IMR-90 (cell line): ENCODE measurements at regions not wholly inside any gene's neighbourhood (a gene's known extent, or its start where the extent isn't known, plus 50 kb on each side); places are given as distances from the start of the nearest gene placed in this dataset.

Experiments
- ATAC-seq: fragments of 200-7000 bp; cut with Tn5 transposase; 2 replicates; pipeline ENCODE4 v1.9.1; 2020; ENCODE audit warnings: low read depth, mild to moderate bottlenecking, moderate library complexity
- BruUV-seq: library from RNA; stranded (reverse); fragments of 400-500 nt; replicated peaks from 2 replicates; lab custom pipeline; 2021; lab: Mats Ljungman, UMichigan
- CTCF ChIA-PET: fragments of 300-600 bp; formaldehyde crosslinking; extraction: SDS; loops from one replicate; lab custom pipeline; 2021; ENCODE audit warnings: antibody characterized with exemption; lab: Yijun Ruan, JAX
- POLR2A ChIA-PET: fragments of 300-600 bp; sonication (Branson Sonifier 250); formaldehyde crosslinking; loops from one replicate; lab custom pipeline; 2022; ENCODE audit warnings: antibody characterized with exemption; ENCODE audit not compliant: unreplicated experiment; lab: Charles Lee
- DNase-seq: peaks from one replicate; pipeline ENCODE4 v3.0.0; 2013
- H2AFZ ChIP-seq: replicated peaks from 2 replicates; pipeline ENCODE3; 2013; ENCODE audit warnings: low read length, mild to moderate bottlenecking; ENCODE audit not compliant: poor library complexity
- H2AK5ac ChIP-seq: 2 replicates; pipeline ENCODE4 v1.6.1; 2013; ENCODE audit warnings: low read depth, low read length, inconsistent platforms
- H2AK9ac ChIP-seq: replicated peaks from 2 replicates; pipeline ENCODE3; 2013; ENCODE audit warnings: mild to moderate bottlenecking, low read depth, low read length, moderate library complexity; ENCODE audit not compliant: poor library complexity
- H2BK120ac ChIP-seq: 2 replicates; pipeline ENCODE4 v1.6.1; 2013; ENCODE audit warnings: low read depth, low read length, inconsistent platforms
- H2BK15ac ChIP-seq: 3 replicates; pipeline ENCODE4 v1.6.1; 2013; ENCODE audit warnings: low read depth, low read length, inconsistent platforms
- H2BK20ac ChIP-seq: 2 replicates; pipeline ENCODE4 v1.6.1; 2013; ENCODE audit warnings: low read depth, mild to moderate bottlenecking, inconsistent platforms, low read length, moderate library complexity
- H2BK5ac ChIP-seq: 2 replicates; pipeline ENCODE4 v1.6.1; 2013; ENCODE audit warnings: mild to moderate bottlenecking, low read depth, low read length, inconsistent platforms; ENCODE audit not compliant: poor library complexity, severe bottlenecking
- H3K14ac ChIP-seq: replicated peaks from 2 replicates; pipeline ENCODE4 v1.6.1; 2013; ENCODE audit warnings: low read depth, low read length, inconsistent platforms
- H3K18ac ChIP-seq: 2 replicates; pipeline ENCODE4 v1.6.1; 2013; ENCODE audit warnings: low read depth, low read length, control low read depth
- H3K23ac ChIP-seq: 2 replicates; pipeline ENCODE4 v1.6.1; 2013; ENCODE audit warnings: low read depth, low read length, inconsistent platforms
- H3K27ac ChIP-seq: 2 replicates; pipeline ENCODE4 v1.5.1; 2013; ENCODE audit warnings: mild to moderate bottlenecking, control low read depth, low read length; ENCODE audit not compliant: insufficient read depth
- H3K27me3 ChIP-seq: 2 replicates; pipeline ENCODE4 v1.6.1; 2013; ENCODE audit warnings: low read length; ENCODE audit not compliant: control insufficient read depth, insufficient read depth
- H3K36me3 ChIP-seq: 2 replicates; pipeline ENCODE4 v1.6.1; 2013; ENCODE audit warnings: low read length, mixed read lengths; ENCODE audit not compliant: control insufficient read depth, insufficient read depth
- H3K4ac ChIP-seq: 2 replicates; pipeline ENCODE4 v1.6.1; 2013; ENCODE audit warnings: low read depth, low read length, inconsistent platforms
- H3K4me1 ChIP-seq: 2 replicates; pipeline ENCODE4 v1.6.1; 2013; ENCODE audit warnings: low read length, mixed read lengths; ENCODE audit not compliant: control insufficient read depth, insufficient read depth
- H3K4me2 ChIP-seq: 2 replicates; pipeline ENCODE4 v1.6.1; 2013; ENCODE audit warnings: low read depth, mild to moderate bottlenecking, control low read depth, low read length, moderate library complexity
- H3K4me3 ChIP-seq: 2 replicates; pipeline ENCODE4 v1.5.1; 2013; ENCODE audit warnings: low read depth, mild to moderate bottlenecking, control low read depth, low read length, moderate library complexity; ENCODE audit not compliant: insufficient read depth
- H3K56ac ChIP-seq: 2 replicates; pipeline ENCODE4 v1.6.1; 2013; ENCODE audit warnings: low read length, inconsistent platforms; ENCODE audit not compliant: insufficient read depth; ENCODE audit errors: extremely low read depth
- H3K79me1 ChIP-seq, 2 experiments: 2 replicates each; pipeline ENCODE4 v1.6.1; 2013; ENCODE audit warnings: low read length in 2 of 2, inconsistent platforms in 1 of 2, low read depth in 1 of 2
- H3K9ac ChIP-seq: 2 replicates; pipeline ENCODE4 v1.6.1; 2013; ENCODE audit warnings: low read depth, low read length, control low read depth
- H3K9me1 ChIP-seq: 2 replicates; pipeline ENCODE4 v1.6.1; 2013; ENCODE audit warnings: low read length, inconsistent platforms; ENCODE audit not compliant: insufficient read depth
- H3K9me3 ChIP-seq: 2 replicates; pipeline ENCODE4 v1.6.1; 2013; ENCODE audit warnings: low read length; ENCODE audit not compliant: control insufficient read depth, insufficient read depth
- H4K20me1 ChIP-seq: 2 replicates; pipeline ENCODE4 v1.6.1; 2013; ENCODE audit warnings: low read length, inconsistent platforms; ENCODE audit not compliant: insufficient read depth
- H4K5ac ChIP-seq: 2 replicates; pipeline ENCODE4 v1.6.1; 2013; ENCODE audit warnings: mild to moderate bottlenecking, low read depth, low read length, control low read depth
- H4K8ac ChIP-seq, 2 experiments: 2 replicates each; pipeline ENCODE4 v1.6.1; 2013; ENCODE audit warnings: low read depth in 2 of 2, low read length in 2 of 2, control low read depth in 1 of 2, inconsistent platforms in 1 of 2
- H4K91ac ChIP-seq: 2 replicates; pipeline ENCODE4 v1.6.1; 2013; ENCODE audit warnings: low read depth, low read length, inconsistent platforms; ENCODE audit not compliant: insufficient read depth
- CEBPB ChIP-seq: IDR thresholded peaks from 2 replicates; pipeline ENCODE4 v1.6.1; 2012; ENCODE audit warnings: low read depth, low read length, improper control_type of control experiment
- MAFK ChIP-seq: IDR thresholded peaks from 2 replicates; pipeline ENCODE4 v1.6.1; 2012; ENCODE audit warnings: low read depth, low read length, improper control_type of control experiment
- RAD21 ChIP-seq: IDR thresholded peaks from 2 replicates; pipeline ENCODE4 v1.6.1; 2012; ENCODE audit warnings: low read length, improper control_type of control experiment
- WGBS, 2 experiments: methylation state at CpG; one replicate each; pipeline versions ENCODE4 v1.1.5 to v1.1.7; 2013; ENCODE audit warnings: missing lambda C conversion rate in 2 of 2; ENCODE audit not compliant: insufficient read length in 1 of 2; ENCODE audit errors: extremely low coverage in 2 of 2; 5-methylcytosine and 5-hydroxymethylcytosine counted together
- dilution Hi-C: fragments of 300-500 bp; cut with HindIII; formaldehyde crosslinking; loops from one replicate; pipeline ENCODE4 v1.14.3; 2018; ENCODE audit warnings: low sequenced_read_pairs; ENCODE audit not compliant: unreplicated experiment
- in situ Hi-C: fragments of 300-500 bp; cut with MboI; formaldehyde crosslinking; loops from 3 replicates; pipeline ENCODE4 v1.14.3; 2019; ENCODE audit warnings: low sequenced_read_pairs, inconsistent platforms, mixed read lengths
- intact Hi-C: fragments of 100-400 bp; cut with micrococcal nuclease; formaldehyde crosslinking; loops from 2 replicates; pipeline ENCODE4 v1.10.0; 2022
- TF ChIP-seq, protein P1 (sequence below): fragments of 150-350 bp; IDR thresholded peaks from 2 replicates; pipeline ENCODE4 v1.6.1; 2017; ENCODE audit warnings: mild to moderate bottlenecking, antibody characterized with exemption, low read length, low read depth

DNA sequence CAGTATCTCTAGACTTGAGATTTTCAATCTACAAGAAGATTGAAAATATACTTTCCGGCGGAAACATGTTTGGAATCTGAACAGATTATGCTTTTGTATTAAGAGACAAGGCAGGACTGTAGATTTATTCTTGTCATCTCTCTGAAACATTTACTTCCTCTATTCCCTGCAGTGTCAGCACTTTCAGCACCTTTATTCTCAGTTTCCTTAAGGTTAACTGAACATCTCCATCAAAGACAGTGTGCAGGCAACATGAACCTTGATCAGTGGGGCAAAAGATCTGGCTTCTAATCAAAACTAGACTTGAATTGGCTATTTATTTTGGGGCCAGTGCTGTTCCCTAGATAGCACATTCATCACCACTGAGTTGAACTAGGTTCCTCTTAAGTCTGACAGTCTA is 129.9 kb upstream of the HCN1 start:
- Histone ChIP-seq H3K36me3 (no peaks in the 10 kb centered on the region), H4K20me1 (no peaks in the 10 kb centered on the region), H3K4ac (no peak overlapping the region), H3K18ac (no peak overlapping the region), H2BK120ac (no peak overlapping the region), H3K4me1 (no peaks in the 10 kb centered on the region), H3K9ac (no peak overlapping the region), H3K23ac (no peak overlapping the region), H3K4me2 (no peak overlapping the region), H3K27ac (no peak overlapping the region), H2BK5ac (no peak overlapping the region), H3K9me3 (peaks cover 5% of the 10 kb centered on the region; the same call in 1 of the 2 replicates), H4K8ac (no peak overlapping the region), H2AFZ (no peak overlapping the region), H3K9me1 (no peaks in the 10 kb centered on the region), H4K5ac (no peak overlapping the region), H3K56ac (no peak overlapping the region), H4K91ac (no peak overlapping the region), H3K4me3 (no peak overlapping the region), H2AK9ac (no peak overlapping the region), H2BK15ac (no peak overlapping the region), H3K14ac (no peak overlapping the region), H2AK5ac (no peak overlapping the region), H3K27me3 (no peaks in the 10 kb centered on the region), H2BK20ac (no peak overlapping the region), H3K79me1 (no peaks in the 10 kb centered on the region)
- ATAC-seq: no peak
- WGBS, 2 experiments: no CpG with 5 or more reads among the region's 2 CpGs
- BruUV-seq: no TSS peak
- no peak for DNase-seq
- POLR2A ChIA-PET: no interaction called here
- CTCF ChIA-PET: no interaction called here
- TF ChIP-seq, protein P1, sequence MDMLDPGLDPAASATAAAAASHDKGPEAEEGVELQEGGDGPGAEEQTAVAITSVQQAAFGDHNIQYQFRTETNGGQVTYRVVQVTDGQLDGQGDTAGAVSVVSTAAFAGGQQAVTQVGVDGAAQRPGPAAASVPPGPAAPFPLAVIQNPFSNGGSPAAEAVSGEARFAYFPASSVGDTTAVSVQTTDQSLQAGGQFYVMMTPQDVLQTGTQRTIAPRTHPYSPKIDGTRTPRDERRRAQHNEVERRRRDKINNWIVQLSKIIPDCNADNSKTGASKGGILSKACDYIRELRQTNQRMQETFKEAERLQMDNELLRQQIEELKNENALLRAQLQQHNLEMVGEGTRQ: no peak
- no peak for TF ChIP-seq RAD21
- TF ChIP-seq MAFK: peak; percentile 55; the same call in 1 of the 2 replicates
- TF ChIP-seq CEBPB: no peak
- dilution Hi-C loops: no loop called here
- intact Hi-C loops: no loop called here
- in situ Hi-C loops: no loop called here
